IMR-90 (cell line): ENCODE measurements at regions not wholly inside any gene's neighbourhood (a gene's known extent, or its start where the extent isn't known, plus 50 kb on each side); places are given as distances from the start of the nearest gene placed in this dataset.

Source experiments
- ATAC-seq: fragments of 200-7000 bp; cut with Tn5 transposase; 2 replicates; pipeline ENCODE4 v1.9.1; 2020; ENCODE audit warnings: low read depth, mild to moderate bottlenecking, moderate library complexity
- BruUV-seq: library from RNA; stranded (reverse); fragments of 400-500 nt; replicated peaks from 2 replicates; lab custom pipeline; 2021; lab: Mats Ljungman, UMichigan
- CTCF ChIA-PET: fragments of 300-600 bp; formaldehyde crosslinking; extraction: SDS; loops from one replicate; lab custom pipeline; 2021; ENCODE audit warnings: antibody characterized with exemption; lab: Yijun Ruan, JAX
- POLR2A ChIA-PET: fragments of 300-600 bp; sonication (Branson Sonifier 250); formaldehyde crosslinking; loops from one replicate; lab custom pipeline; 2022; ENCODE audit warnings: antibody characterized with exemption; ENCODE audit not compliant: unreplicated experiment; lab: Charles Lee
- DNase-seq: peaks from one replicate; pipeline ENCODE4 v3.0.0; 2013
- H2AFZ ChIP-seq: replicated peaks from 2 replicates; pipeline ENCODE3; 2013; ENCODE audit warnings: low read length, mild to moderate bottlenecking; ENCODE audit not compliant: poor library complexity
- H2AK5ac ChIP-seq: 2 replicates; pipeline ENCODE4 v1.6.1; 2013; ENCODE audit warnings: low read depth, low read length, inconsistent platforms
- H2AK9ac ChIP-seq: replicated peaks from 2 replicates; pipeline ENCODE3; 2013; ENCODE audit warnings: mild to moderate bottlenecking, low read depth, low read length, moderate library complexity; ENCODE audit not compliant: poor library complexity
- H2BK120ac ChIP-seq: 2 replicates; pipeline ENCODE4 v1.6.1; 2013; ENCODE audit warnings: low read depth, low read length, inconsistent platforms
- H2BK15ac ChIP-seq: 3 replicates; pipeline ENCODE4 v1.6.1; 2013; ENCODE audit warnings: low read depth, low read length, inconsistent platforms
- H2BK20ac ChIP-seq: 2 replicates; pipeline ENCODE4 v1.6.1; 2013; ENCODE audit warnings: low read depth, mild to moderate bottlenecking, inconsistent platforms, low read length, moderate library complexity
- H2BK5ac ChIP-seq: 2 replicates; pipeline ENCODE4 v1.6.1; 2013; ENCODE audit warnings: mild to moderate bottlenecking, low read depth, low read length, inconsistent platforms; ENCODE audit not compliant: poor library complexity, severe bottlenecking
- H3K14ac ChIP-seq: replicated peaks from 2 replicates; pipeline ENCODE4 v1.6.1; 2013; ENCODE audit warnings: low read depth, low read length, inconsistent platforms
- H3K18ac ChIP-seq: 2 replicates; pipeline ENCODE4 v1.6.1; 2013; ENCODE audit warnings: low read depth, low read length, control low read depth
- H3K23ac ChIP-seq: 2 replicates; pipeline ENCODE4 v1.6.1; 2013; ENCODE audit warnings: low read depth, low read length, inconsistent platforms
- H3K27ac ChIP-seq: 2 replicates; pipeline ENCODE4 v1.5.1; 2013; ENCODE audit warnings: mild to moderate bottlenecking, control low read depth, low read length; ENCODE audit not compliant: insufficient read depth
- H3K27me3 ChIP-seq: 2 replicates; pipeline ENCODE4 v1.6.1; 2013; ENCODE audit warnings: low read length; ENCODE audit not compliant: control insufficient read depth, insufficient read depth
- H3K36me3 ChIP-seq: 2 replicates; pipeline ENCODE4 v1.6.1; 2013; ENCODE audit warnings: low read length, mixed read lengths; ENCODE audit not compliant: control insufficient read depth, insufficient read depth
- H3K4ac ChIP-seq: 2 replicates; pipeline ENCODE4 v1.6.1; 2013; ENCODE audit warnings: low read depth, low read length, inconsistent platforms
- H3K4me1 ChIP-seq: 2 replicates; pipeline ENCODE4 v1.6.1; 2013; ENCODE audit warnings: low read length, mixed read lengths; ENCODE audit not compliant: control insufficient read depth, insufficient read depth
- H3K4me2 ChIP-seq: 2 replicates; pipeline ENCODE4 v1.6.1; 2013; ENCODE audit warnings: low read depth, mild to moderate bottlenecking, control low read depth, low read length, moderate library complexity
- H3K4me3 ChIP-seq: 2 replicates; pipeline ENCODE4 v1.5.1; 2013; ENCODE audit warnings: low read depth, mild to moderate bottlenecking, control low read depth, low read length, moderate library complexity; ENCODE audit not compliant: insufficient read depth
- H3K56ac ChIP-seq: 2 replicates; pipeline ENCODE4 v1.6.1; 2013; ENCODE audit warnings: low read length, inconsistent platforms; ENCODE audit not compliant: insufficient read depth; ENCODE audit errors: extremely low read depth
- H3K79me1 ChIP-seq, 2 experiments: 2 replicates each; pipeline ENCODE4 v1.6.1; 2013; ENCODE audit warnings: low read length in 2 of 2, inconsistent platforms in 1 of 2, low read depth in 1 of 2
- H3K9ac ChIP-seq: 2 replicates; pipeline ENCODE4 v1.6.1; 2013; ENCODE audit warnings: low read depth, low read length, control low read depth
- H3K9me1 ChIP-seq: 2 replicates; pipeline ENCODE4 v1.6.1; 2013; ENCODE audit warnings: low read length, inconsistent platforms; ENCODE audit not compliant: insufficient read depth
- H3K9me3 ChIP-seq: 2 replicates; pipeline ENCODE4 v1.6.1; 2013; ENCODE audit warnings: low read length; ENCODE audit not compliant: control insufficient read depth, insufficient read depth
- H4K20me1 ChIP-seq: 2 replicates; pipeline ENCODE4 v1.6.1; 2013; ENCODE audit warnings: low read length, inconsistent platforms; ENCODE audit not compliant: insufficient read depth
- H4K5ac ChIP-seq: 2 replicates; pipeline ENCODE4 v1.6.1; 2013; ENCODE audit warnings: mild to moderate bottlenecking, low read depth, low read length, control low read depth
- H4K8ac ChIP-seq, 2 experiments: 2 replicates each; pipeline ENCODE4 v1.6.1; 2013; ENCODE audit warnings: low read depth in 2 of 2, low read length in 2 of 2, control low read depth in 1 of 2, inconsistent platforms in 1 of 2
- H4K91ac ChIP-seq: 2 replicates; pipeline ENCODE4 v1.6.1; 2013; ENCODE audit warnings: low read depth, low read length, inconsistent platforms; ENCODE audit not compliant: insufficient read depth
- CEBPB ChIP-seq: IDR thresholded peaks from 2 replicates; pipeline ENCODE4 v1.6.1; 2012; ENCODE audit warnings: low read depth, low read length, improper control_type of control experiment
- FOS ChIP-seq: fragments of 150-350 bp; IDR thresholded peaks from 2 replicates; pipeline ENCODE4 v1.6.1; 2016; ENCODE audit warnings: low read depth, low read length
- MAZ ChIP-seq: IDR thresholded peaks from 2 replicates; pipeline ENCODE4 v1.6.1; 2012; ENCODE audit warnings: low read depth, mild to moderate bottlenecking, low read length, improper control_type of control experiment, moderate library complexity, borderline replicate concordance
- MXI1 ChIP-seq: IDR thresholded peaks from 2 replicates; pipeline ENCODE4 v1.6.1; 2012; ENCODE audit warnings: low read depth, mild to moderate bottlenecking, low read length, moderate library complexity, borderline replicate concordance
- NFE2L2 ChIP-seq: fragments of 150-350 bp; IDR thresholded peaks from 2 replicates; pipeline ENCODE4 v1.6.1; 2016; ENCODE audit warnings: low read depth, mild to moderate bottlenecking, low read length
- SMC3 ChIP-seq: fragments of 150-350 bp; IDR thresholded peaks from 2 replicates; pipeline ENCODE4 v1.6.1; 2016; ENCODE audit warnings: low read depth, mild to moderate bottlenecking, antibody characterized with exemption, low read length, moderate library complexity
- WGBS, 2 experiments: methylation state at CpG; one replicate each; pipeline versions ENCODE4 v1.1.5 to v1.1.7; 2013; ENCODE audit warnings: missing lambda C conversion rate in 2 of 2; ENCODE audit not compliant: insufficient read length in 1 of 2; ENCODE audit errors: extremely low coverage in 2 of 2; 5-methylcytosine and 5-hydroxymethylcytosine counted together
- dilution Hi-C: fragments of 300-500 bp; cut with HindIII; formaldehyde crosslinking; loops from one replicate; pipeline ENCODE4 v1.14.3; 2018; ENCODE audit warnings: low sequenced_read_pairs; ENCODE audit not compliant: unreplicated experiment
- in situ Hi-C: fragments of 300-500 bp; cut with MboI; formaldehyde crosslinking; loops from 3 replicates; pipeline ENCODE4 v1.14.3; 2019; ENCODE audit warnings: low sequenced_read_pairs, inconsistent platforms, mixed read lengths
- intact Hi-C: fragments of 100-400 bp; cut with micrococcal nuclease; formaldehyde crosslinking; loops from 2 replicates; pipeline ENCODE4 v1.10.0; 2022
- TF ChIP-seq, protein P1 (sequence below): fragments of 150-350 bp; IDR thresholded peaks from 2 replicates; pipeline ENCODE4 v1.6.1; 2016; ENCODE audit warnings: low read depth, mild to moderate bottlenecking, low read length, moderate library complexity, borderline replicate concordance
- TF ChIP-seq, protein P2 (sequence below): conservative IDR thresholded peaks from 2 replicates; pipeline ENCODE4 v1.5.1; 2012; ENCODE audit warnings: mild to moderate bottlenecking, low read depth, low read length, improper control_type of control experiment

DNA sequence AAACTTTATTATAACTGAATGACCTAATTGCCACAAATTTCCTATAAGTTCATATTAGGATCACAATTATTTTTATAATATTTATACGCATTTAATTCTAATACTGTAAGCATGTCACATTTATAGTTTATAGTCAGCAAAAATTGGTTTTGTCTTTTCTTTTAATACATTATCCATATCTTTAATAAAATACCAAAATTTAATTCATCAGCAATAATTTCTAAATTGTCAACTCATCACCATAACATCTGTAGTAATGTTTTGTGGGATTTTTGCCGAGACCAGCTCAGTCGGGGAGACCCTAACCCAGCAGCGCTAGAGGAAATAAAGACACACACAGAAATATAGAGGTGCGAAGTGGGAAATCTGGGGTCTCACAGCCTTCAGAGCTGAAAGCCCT is 254.2 kb downstream of the KIF21A start:
- POLR2A ChIA-PET = no interaction called here
- dilution Hi-C loops = no loop called here

More for the DNA sequence above, 254.2 kb downstream of the KIF21A start:
- in situ Hi-C loops (no loop called here), intact Hi-C loops (no loop called here)
- CTCF ChIA-PET = no interaction called here
- no peaks in the 10 kb centered on the region for H3K27me3 ChIP-seq
- H2BK120ac ChIP-seq = no peak overlapping the region
- H3K18ac ChIP-seq = no peak overlapping the region
- no TSS peak for BruUV-seq
- no peak overlapping the region for H3K4ac ChIP-seq
- H4K91ac ChIP-seq = no peak overlapping the region
- no peak overlapping the region for H3K4me2 ChIP-seq
- H3K79me1 ChIP-seq = no peaks in the 10 kb centered on the region
- no peak overlapping the region for H3K23ac ChIP-seq
- no peak overlapping the region for H3K14ac ChIP-seq
- H3K36me3 ChIP-seq = no peaks in the 10 kb centered on the region
- TF ChIP-seq FOS = no peak
- TF ChIP-seq CEBPB = no peak
- TF ChIP-seq MXI1 = no peak
- no peak for TF ChIP-seq NFE2L2
- TF ChIP-seq SMC3 = no peak
- TF ChIP-seq, protein P1, sequence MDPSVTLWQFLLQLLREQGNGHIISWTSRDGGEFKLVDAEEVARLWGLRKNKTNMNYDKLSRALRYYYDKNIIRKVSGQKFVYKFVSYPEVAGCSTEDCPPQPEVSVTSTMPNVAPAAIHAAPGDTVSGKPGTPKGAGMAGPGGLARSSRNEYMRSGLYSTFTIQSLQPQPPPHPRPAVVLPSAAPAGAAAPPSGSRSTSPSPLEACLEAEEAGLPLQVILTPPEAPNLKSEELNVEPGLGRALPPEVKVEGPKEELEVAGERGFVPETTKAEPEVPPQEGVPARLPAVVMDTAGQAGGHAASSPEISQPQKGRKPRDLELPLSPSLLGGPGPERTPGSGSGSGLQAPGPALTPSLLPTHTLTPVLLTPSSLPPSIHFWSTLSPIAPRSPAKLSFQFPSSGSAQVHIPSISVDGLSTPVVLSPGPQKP = no peak
- TF ChIP-seq MAZ = no peak
- TF ChIP-seq, protein P2, sequence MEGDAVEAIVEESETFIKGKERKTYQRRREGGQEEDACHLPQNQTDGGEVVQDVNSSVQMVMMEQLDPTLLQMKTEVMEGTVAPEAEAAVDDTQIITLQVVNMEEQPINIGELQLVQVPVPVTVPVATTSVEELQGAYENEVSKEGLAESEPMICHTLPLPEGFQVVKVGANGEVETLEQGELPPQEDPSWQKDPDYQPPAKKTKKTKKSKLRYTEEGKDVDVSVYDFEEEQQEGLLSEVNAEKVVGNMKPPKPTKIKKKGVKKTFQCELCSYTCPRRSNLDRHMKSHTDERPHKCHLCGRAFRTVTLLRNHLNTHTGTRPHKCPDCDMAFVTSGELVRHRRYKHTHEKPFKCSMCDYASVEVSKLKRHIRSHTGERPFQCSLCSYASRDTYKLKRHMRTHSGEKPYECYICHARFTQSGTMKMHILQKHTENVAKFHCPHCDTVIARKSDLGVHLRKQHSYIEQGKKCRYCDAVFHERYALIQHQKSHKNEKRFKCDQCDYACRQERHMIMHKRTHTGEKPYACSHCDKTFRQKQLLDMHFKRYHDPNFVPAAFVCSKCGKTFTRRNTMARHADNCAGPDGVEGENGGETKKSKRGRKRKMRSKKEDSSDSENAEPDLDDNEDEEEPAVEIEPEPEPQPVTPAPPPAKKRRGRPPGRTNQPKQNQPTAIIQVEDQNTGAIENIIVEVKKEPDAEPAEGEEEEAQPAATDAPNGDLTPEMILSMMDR = no peak
- H2BK15ac ChIP-seq = no peak overlapping the region
- no peak overlapping the region for H2AFZ ChIP-seq
- no peak overlapping the region for H2BK20ac ChIP-seq
- H3K27ac ChIP-seq = no peak overlapping the region
- no peak for ATAC-seq
- H3K4me1 ChIP-seq = no peaks in the 10 kb centered on the region
- no peaks in the 10 kb centered on the region for H3K9me1 ChIP-seq
- no peak overlapping the region for H3K56ac ChIP-seq
- no peaks in the 10 kb centered on the region for H4K20me1 ChIP-seq
- H2AK9ac ChIP-seq = no peak overlapping the region
- no peak for DNase-seq
- no peak overlapping the region for H4K8ac ChIP-seq
- H3K4me3 ChIP-seq = no peak overlapping the region
- no peak overlapping the region for H4K5ac ChIP-seq
- peaks cover 2% of the 10 kb centered on the region; the same call in 1 of the 2 replicates for H3K9me3 ChIP-seq
- no peak overlapping the region for H2AK5ac ChIP-seq
- no peak overlapping the region for H2BK5ac ChIP-seq
- no CpG with 5 or more reads among the region's 5 CpGs for WGBS, 2 experiments
- H3K9ac ChIP-seq = no peak overlapping the region
